ENCODE measurements at regions not wholly inside any gene's neighbourhood (a gene's known extent, or its start where the extent isn't known, plus 50 kb on each side); places are given as distances from the start of the nearest gene placed in this dataset.

DNA sequence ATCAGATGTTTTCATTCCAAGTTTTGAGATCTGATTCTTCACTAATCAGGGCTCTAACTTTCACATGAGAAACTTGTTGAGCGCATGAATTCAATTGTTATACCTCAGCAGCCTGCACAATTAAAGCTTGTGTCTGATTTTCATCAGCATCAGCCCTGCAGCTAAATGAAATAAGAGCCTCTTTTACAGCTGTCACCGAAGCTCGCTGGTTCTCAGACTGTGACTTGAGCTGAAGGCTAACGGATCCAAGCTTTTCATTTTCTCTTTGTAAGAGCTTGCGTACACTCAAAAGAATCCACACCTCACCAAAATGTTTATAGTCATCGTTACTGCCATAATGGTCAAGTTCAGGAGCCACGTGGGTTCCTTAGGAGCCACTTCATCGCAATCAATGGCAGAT, 65.5 kb upstream of the BEGAIN start:
- DNase-seq (ENCODE audit: low read depth in 1 of 2, low spot score in 1 of 2), result no peak
- in situ Hi-C loops (cut with HindIII; ENCODE audit: low pct_unique_long_range_greater_than_20kb, low sequenced_read_pairs), result no loop called here
- TF ChIP-seq JUND (IDR thresholded peaks at IDR 0.05; ENCODE audit: low read depth), result no peak

DNA sequence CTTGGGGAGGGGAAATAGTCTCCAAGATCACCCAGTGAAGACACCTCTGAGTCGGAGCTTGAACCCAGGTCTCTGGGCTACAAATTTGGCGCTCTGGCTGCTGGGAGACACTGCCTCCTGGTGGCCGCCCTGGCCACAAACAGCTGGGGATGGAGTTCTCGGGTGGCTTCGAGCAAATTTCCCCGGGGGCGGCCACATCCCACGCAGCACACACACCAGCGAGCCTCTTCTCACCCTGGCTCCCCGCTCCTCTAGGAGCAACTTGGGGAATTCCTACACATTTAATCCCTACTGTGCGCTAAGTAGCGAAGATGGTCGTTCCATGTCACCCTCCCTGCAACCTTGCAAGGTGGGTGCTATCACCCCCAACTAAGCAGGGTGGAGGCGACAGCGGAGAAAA, 66.2 kb upstream of the BEGAIN start:
- no peak for TF ChIP-seq JUND (IDR thresholded peaks at IDR 0.05; ENCODE audit: low read depth)
- in situ Hi-C loops (cut with HindIII; ENCODE audit: low pct_unique_long_range_greater_than_20kb, low sequenced_read_pairs), result no loop called here
- DNase-seq (ENCODE audit: low read depth in 1 of 2, low spot score in 1 of 2), result no peak

DNA sequence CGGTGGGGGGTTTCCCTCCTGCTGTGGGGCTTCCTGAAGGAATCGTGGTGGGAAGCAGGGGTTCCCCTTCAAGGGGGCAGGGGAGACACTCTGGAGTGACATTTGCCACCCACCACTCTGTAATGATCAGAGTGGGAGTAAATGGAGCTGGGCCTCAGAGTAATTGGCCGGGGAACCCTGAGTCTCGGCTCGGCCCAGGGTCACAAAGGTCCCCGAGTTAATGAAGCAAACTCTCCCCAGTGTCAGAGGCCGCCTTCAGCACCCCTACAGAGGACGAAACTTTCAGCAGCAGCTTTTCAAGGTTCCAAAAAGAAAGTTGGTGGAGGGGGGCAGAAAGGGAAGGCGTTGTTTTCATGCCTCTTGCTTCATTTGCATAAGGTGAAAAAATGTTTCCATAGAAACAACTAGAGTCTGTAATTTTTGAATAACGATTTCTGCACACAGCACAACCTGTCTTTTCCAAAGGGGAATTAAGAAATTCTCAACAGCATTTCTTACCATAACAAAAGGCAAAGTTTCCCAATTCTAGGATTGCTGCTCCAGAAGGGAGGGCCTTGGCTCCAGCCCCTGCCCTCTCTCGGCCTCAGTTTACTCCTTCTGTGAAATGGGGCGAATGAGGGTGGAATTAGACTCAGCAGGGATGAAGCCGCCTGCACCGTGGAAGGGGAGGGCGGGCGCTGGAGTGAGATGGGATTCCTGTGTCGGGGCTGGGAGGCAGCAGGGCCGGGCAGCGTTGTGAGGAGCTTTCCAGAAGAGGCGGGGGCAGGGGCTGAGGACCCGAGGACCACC, 67.0 kb upstream of the BEGAIN start:
- no peak for DNase-seq (ENCODE audit: low read depth in 1 of 2, low spot score in 1 of 2)
- in situ Hi-C loops (cut with HindIII; ENCODE audit: low pct_unique_long_range_greater_than_20kb, low sequenced_read_pairs), result no loop called here
- no peak for TF ChIP-seq JUND (IDR thresholded peaks at IDR 0.05; ENCODE audit: low read depth)

DNA sequence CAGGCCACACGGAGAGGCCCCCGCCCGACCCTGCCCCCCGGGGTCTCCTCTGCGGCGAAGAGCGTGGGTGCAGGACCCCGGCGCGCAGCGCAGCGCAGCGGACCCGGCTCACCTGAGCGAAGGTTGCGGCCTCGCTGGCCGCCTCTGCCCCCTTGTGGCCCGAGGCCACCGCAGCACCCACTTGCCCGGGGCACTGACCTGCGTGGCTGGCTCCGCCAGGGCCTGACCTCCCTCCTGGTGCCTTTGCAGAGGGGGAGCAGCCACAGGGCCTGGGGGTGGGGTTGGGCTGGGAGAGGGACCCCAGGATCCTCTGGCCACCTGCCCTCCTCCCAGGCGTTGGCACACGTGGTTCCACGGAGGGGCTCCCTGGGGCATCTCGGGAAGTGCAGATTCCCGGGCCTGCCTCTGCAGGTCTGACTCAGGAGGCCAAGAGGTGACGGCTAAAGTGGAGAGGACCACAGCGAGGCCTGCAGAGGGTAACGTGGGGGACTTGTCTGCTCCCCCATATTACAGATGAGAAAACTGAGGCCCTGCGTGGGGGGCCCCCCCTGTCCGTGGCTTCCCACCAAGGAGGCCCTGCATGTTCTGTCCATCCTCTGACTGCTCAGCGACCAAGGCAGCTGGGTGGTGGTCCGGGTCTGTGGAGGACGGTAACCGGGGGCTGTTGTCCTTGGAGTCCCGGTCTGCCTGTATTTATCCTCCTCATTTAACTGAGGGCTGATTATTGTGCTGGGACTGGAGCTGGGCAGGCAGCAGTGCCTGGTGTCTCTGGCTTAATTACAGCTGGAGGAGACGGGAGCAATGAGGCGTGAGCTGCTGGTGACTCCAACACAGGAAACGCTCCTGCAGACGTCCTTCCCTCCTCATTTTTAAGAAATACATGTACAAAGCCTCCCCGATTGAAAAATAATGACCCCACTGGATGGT, 67.9 kb upstream of the BEGAIN start:
- in situ Hi-C loops (cut with HindIII; ENCODE audit: low pct_unique_long_range_greater_than_20kb, low sequenced_read_pairs), result no loop called here
- TF ChIP-seq JUND (IDR thresholded peaks at IDR 0.05; ENCODE audit: low read depth), result no peak
- peak; percentile 49 to 75 for DNase-seq (ENCODE audit: low read depth in 1 of 2, low spot score in 1 of 2)

DNA sequence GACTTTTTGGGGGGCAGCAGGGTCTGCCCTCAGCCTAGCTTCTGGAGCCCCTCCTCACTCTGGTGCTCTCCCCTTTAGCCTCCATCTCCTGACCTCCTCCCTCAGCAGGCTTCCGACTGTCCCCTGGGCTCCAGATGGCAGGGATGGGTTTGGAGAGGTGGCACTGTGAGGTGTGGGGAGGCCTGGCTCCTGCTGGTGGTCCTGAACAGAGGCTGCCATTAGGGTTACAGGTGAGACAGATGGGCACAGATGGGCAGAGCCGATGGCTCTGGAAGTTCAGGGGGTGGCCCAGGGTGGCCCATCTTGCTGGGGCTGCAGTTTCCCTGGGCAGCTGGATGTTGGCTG, 68.5 kb upstream of the BEGAIN start:
- no peak for TF ChIP-seq JUND (IDR thresholded peaks at IDR 0.05; ENCODE audit: low read depth)
- no peak for DNase-seq (ENCODE audit: low read depth in 1 of 2, low spot score in 1 of 2)
- in situ Hi-C loops (cut with HindIII; ENCODE audit: low pct_unique_long_range_greater_than_20kb, low sequenced_read_pairs), result no loop called here

DNA sequence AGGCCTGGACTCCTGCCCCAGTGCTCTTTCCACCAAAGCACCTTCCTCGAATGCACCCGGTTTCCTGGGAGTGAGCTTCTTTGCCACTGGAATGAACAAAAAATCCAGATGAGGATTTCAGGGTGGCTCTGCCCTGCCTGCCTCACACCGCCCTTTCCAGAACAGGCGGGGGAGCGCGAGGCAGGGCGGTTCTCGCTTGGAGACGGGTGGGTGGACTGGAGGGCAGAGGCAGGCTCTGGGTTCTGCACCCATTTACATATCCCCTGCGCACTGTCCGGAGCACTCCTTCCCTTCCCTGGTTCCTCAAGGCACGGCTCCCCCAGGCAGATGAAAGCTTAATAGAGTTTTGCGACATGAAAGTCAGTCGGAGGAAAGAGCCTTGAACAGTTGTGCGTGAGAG, 69.7 kb upstream of the DLK1 start:
- in situ Hi-C loops (cut with HindIII; ENCODE audit: low pct_unique_long_range_greater_than_20kb, low sequenced_read_pairs), result no loop called here
- no peak for DNase-seq (ENCODE audit: low read depth in 1 of 2, low spot score in 1 of 2)
- no peak for TF ChIP-seq JUND (IDR thresholded peaks at IDR 0.05; ENCODE audit: low read depth)

DNA sequence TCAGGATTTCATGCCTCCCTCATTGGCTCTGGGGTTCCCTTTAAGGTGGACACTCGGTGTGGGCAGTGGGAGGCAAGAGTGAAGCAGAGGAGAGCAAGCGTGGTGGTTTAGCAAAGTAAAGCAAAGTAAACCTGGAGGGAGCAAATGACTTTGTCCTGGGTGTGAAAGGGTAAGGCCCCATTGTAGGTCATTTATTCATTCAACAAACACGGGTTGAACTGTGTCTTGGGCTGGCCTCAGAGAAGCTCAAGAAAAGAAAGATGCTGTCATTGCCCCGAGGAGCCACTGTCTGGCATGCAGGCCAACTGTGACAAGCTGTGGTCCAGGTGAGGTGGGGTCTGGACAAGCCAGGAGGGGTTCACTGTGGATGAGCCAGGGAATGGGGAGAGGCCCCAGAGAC, 68.9 kb upstream of the DLK1 start:
- TF ChIP-seq JUND (IDR thresholded peaks at IDR 0.05; ENCODE audit: low read depth), result no peak
- DNase-seq (ENCODE audit: low read depth in 1 of 2, low spot score in 1 of 2), result no peak
- in situ Hi-C loops (cut with HindIII; ENCODE audit: low pct_unique_long_range_greater_than_20kb, low sequenced_read_pairs), result no loop called here

DNA sequence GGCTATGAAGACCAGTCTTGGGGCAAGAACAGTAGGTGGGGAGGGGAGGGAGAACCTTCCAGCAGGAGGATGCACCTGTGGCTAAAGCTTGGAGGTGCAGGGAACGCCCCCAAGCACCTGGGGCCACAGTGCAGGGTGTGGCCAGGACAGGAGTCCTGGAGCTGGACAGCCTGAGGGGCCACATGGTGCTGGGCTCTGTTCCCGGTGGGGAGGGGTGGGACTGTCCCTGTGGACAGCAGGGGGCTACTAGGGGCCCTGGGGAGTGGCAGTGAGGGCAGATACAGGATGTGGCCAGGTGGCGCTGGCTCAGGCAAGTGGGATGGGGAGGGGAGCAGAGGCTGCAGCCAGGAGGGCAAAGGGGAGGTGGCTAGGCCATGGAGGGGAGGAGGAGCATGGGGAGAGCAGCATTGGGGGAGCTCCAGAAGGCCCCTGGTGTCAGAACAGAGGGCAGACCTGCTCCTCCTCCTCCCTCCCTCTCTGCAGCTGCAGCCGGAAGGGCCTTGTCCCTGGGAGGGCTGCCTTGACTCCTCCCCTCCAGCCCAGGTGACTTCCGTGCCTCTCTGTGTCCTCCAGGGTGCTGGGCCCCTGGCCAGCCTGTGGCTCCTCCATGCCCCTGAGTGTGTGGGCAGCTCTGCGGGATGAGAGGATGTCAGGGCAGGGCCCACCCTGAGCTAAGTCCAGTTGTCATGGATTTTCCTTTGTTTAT, 68.4 kb upstream of the DLK1 start:
- DNase-seq (ENCODE audit: low read depth in 1 of 2, low spot score in 1 of 2), result no peak
- TF ChIP-seq JUND (IDR thresholded peaks at IDR 0.05; ENCODE audit: low read depth), result no peak
- in situ Hi-C loops (cut with HindIII; ENCODE audit: low pct_unique_long_range_greater_than_20kb, low sequenced_read_pairs), result no loop called here

DNA sequence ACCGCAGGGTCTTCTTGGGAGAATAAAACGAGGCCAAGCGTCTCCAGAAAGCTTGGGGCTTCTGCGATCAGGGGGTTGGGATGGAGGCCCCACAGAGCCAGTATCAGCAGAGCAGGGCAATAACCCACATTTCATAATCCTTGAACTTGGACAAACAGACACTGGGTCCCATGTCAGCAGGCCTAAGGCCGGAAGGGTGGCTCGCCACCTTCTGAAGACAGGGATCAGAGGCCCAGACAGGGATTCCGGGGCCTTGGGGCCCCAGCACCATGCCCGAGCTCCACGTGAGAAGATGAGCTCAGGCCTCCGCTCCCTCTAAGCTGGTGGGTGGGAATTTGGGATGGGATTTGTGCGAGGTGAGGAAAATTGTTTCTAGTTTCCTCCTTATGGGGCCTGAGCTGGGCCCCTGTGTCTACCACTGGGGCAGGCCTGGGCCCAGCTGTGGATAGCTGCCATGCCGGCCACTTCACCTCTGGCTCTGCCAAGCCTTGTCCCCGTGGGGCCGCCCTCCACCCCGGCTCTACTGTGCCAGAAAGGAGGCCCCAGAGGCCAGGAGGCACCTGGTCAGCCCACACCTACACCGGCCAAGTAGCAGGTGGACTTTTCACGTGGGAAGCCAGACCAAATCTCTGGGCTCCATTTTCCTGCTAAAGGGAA, 67.2 kb upstream of the DLK1 start:
- no peak for TF ChIP-seq JUND (IDR thresholded peaks at IDR 0.05; ENCODE audit: low read depth)
- in situ Hi-C loops (cut with HindIII; ENCODE audit: low pct_unique_long_range_greater_than_20kb, low sequenced_read_pairs), result no loop called here
- DNase-seq (ENCODE audit: low read depth in 1 of 2, low spot score in 1 of 2), result no peak

DNA sequence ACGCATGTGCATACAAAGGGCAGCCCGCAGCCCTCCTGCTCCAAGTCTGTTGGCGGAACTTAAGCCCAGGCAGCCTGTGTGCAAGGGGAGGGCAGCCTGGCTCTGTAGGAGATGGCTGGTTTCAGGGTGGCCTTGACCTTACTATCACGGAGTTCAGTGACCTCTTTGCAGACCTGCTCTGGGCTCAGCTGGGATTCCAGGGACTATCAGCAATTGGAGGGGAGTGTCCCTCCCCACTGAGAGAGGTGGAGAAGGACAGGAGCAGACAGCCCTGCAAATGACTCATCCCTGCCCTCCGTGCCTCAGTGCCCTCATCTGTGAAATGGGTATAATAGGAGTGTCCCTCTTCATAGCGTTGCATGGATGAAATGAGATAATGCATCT, 66.2 kb upstream of the DLK1 start:
- in situ Hi-C loops (cut with HindIII; ENCODE audit: low pct_unique_long_range_greater_than_20kb, low sequenced_read_pairs), result no loop called here
- DNase-seq (ENCODE audit: low read depth in 1 of 2, low spot score in 1 of 2), result no peak
- TF ChIP-seq JUND (IDR thresholded peaks at IDR 0.05; ENCODE audit: low read depth), result no peak

DNA sequence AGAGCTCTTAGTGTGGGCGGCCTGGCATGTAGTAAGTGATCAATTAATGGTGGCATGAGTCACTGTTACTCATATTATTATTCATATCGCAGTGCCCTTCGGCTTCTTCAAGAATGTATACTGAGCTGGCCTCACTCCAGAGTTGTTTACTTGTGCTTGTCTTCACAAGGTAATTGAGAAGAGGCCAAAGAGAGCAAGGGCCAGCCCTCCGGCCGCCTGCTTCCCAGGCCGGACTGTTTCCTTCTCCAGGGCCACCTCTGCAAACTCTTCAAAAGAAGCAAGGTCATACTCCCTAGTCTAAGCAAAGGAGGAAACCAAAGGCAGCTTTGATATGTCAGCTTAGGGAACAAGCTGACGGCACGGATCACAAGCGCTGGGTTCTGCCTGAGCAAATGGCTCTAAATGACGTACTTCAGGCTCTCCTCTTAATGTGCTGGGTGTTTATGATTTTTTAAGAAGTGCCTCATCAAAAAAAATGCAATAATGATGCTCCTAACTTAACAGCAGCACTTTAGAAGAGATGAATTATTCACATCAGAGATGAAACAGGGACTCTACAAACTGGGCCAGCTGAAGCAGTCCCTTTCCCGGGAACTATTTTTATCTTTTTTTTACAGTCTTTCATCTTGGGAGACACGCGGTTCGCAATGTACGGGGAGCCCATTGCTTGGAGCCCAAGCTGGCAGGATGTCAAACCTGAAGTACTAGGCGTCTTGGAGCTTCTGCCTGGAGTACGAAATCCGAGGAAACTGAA, 65.6 kb upstream of the DLK1 start:
- no peak for TF ChIP-seq JUND (IDR thresholded peaks at IDR 0.05; ENCODE audit: low read depth)
- in situ Hi-C loops (cut with HindIII; ENCODE audit: low pct_unique_long_range_greater_than_20kb, low sequenced_read_pairs), result no loop called here
- no peak for DNase-seq (ENCODE audit: low read depth in 1 of 2, low spot score in 1 of 2)
